ENCODE measurements at regions not wholly inside any gene's neighbourhood (a gene's known extent, or its start where the extent isn't known, plus 50 kb on each side); places are given as distances from the start of the nearest gene placed in this dataset.

DNA sequence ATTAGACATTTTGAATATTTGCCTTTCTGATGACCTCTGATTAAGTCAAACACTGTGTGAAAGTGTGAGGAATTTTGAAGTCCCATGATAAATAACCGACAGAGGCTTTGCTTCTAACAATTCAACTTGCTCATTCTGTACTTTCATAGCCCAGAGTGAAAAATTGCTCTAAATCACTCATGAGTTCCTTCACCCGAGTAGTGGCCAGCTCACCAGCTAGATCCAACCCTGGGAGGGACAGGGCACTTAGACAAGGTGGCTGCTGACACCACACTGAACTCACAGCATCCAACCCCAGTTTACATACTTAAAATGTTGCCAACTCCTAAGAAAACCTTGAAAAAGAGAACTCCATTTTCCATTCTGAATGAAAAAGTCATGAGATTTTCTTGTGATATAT is 80.0 kb upstream of the LYZL1 start:
- no peak for DNase-seq (ENCODE audit: low spot score)
- no peaks in the 10 kb centered on the region for H3K36me3 ChIP-seq (ENCODE audit: insufficient read depth, low read length, poor library complexity, severe bottlenecking)
- H3K9me3 ChIP-seq (ENCODE audit: low read depth, low read length, poor library complexity, severe bottlenecking), result peaks cover 11% of the 10 kb centered on the region
- no peak overlapping the region for H3K27ac ChIP-seq (ENCODE audit: low read depth, low read length, poor library complexity, severe bottlenecking)
- no peak for TF ChIP-seq EZH2 (IDR thresholded peaks at IDR 0.05; ENCODE audit: borderline replicate concordance, low read depth, low read length, poor library complexity, severe bottlenecking)
- TF ChIP-seq, protein P1, sequence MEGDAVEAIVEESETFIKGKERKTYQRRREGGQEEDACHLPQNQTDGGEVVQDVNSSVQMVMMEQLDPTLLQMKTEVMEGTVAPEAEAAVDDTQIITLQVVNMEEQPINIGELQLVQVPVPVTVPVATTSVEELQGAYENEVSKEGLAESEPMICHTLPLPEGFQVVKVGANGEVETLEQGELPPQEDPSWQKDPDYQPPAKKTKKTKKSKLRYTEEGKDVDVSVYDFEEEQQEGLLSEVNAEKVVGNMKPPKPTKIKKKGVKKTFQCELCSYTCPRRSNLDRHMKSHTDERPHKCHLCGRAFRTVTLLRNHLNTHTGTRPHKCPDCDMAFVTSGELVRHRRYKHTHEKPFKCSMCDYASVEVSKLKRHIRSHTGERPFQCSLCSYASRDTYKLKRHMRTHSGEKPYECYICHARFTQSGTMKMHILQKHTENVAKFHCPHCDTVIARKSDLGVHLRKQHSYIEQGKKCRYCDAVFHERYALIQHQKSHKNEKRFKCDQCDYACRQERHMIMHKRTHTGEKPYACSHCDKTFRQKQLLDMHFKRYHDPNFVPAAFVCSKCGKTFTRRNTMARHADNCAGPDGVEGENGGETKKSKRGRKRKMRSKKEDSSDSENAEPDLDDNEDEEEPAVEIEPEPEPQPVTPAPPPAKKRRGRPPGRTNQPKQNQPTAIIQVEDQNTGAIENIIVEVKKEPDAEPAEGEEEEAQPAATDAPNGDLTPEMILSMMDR (conservative IDR thresholded peaks at IDR 0.05; ENCODE audit: low read depth, low read length), result no peak
- ChIA-PET POLR2A (ENCODE audit: low non-redundant PET) (no interaction called here), CTCF (no interaction called here)
- peaks cover 11% of the 10 kb centered on the region for H3K4me1 ChIP-seq (ENCODE audit: insufficient read depth, low read length, poor library complexity, severe bottlenecking)
- no TSS peak for BruUV-seq (replicated peaks)
- intact Hi-C loops (cut with micrococcal nuclease; ENCODE audit: unreplicated experiment), result no loop called here
- no peaks in the 10 kb centered on the region for H3K27me3 ChIP-seq (replicated peaks; ENCODE audit: insufficient read depth, low read depth, low read length, poor library complexity)
- H3K4me3 ChIP-seq (ENCODE audit: low read depth, low read length, poor library complexity, severe bottlenecking), result no peak overlapping the region

DNA sequence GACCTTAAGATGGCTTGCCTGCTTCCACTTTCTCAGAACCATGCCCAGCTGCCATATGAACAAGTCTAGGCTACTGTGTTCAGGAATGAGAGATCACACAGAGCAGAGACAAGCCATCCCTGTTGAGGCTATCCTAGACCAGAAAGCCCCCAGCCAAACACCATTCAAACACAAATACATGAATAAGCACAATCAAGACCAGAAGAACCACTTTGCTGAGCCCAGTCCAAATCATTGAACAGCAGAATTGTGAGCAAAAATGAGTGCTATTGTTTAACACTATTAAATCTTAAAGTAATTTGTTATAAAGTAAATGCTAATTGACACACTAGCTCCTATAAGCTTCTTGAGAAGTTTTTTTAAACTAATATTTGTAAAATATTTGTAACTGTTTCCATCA is 79.0 kb upstream of the LYZL1 start:
- TF ChIP-seq, protein P1 (conservative IDR thresholded peaks at IDR 0.05; ENCODE audit: low read depth, low read length), result no peak
- no peak for TF ChIP-seq EZH2 (IDR thresholded peaks at IDR 0.05; ENCODE audit: borderline replicate concordance, low read depth, low read length, poor library complexity, severe bottlenecking)
- H3K9me3 ChIP-seq (ENCODE audit: low read depth, low read length, poor library complexity, severe bottlenecking), result peaks cover 11% of the 10 kb centered on the region
- DNase-seq (ENCODE audit: low spot score), result no peak
- peaks cover 1% of the 10 kb centered on the region for H3K4me1 ChIP-seq (ENCODE audit: insufficient read depth, low read length, poor library complexity, severe bottlenecking)
- CTCF ChIA-PET, result no interaction called here
- BruUV-seq (replicated peaks), result no TSS peak
- H3K27me3 ChIP-seq (replicated peaks; ENCODE audit: insufficient read depth, low read depth, low read length, poor library complexity), result no peaks in the 10 kb centered on the region
- intact Hi-C loops (cut with micrococcal nuclease; ENCODE audit: unreplicated experiment), result no loop called here
- H3K4me3 ChIP-seq (ENCODE audit: low read depth, low read length, poor library complexity, severe bottlenecking), result no peak overlapping the region
- POLR2A ChIA-PET (ENCODE audit: low non-redundant PET), result no interaction called here
- no peak overlapping the region for H3K27ac ChIP-seq (ENCODE audit: low read depth, low read length, poor library complexity, severe bottlenecking)
- no peaks in the 10 kb centered on the region for H3K36me3 ChIP-seq (ENCODE audit: insufficient read depth, low read length, poor library complexity, severe bottlenecking)

DNA sequence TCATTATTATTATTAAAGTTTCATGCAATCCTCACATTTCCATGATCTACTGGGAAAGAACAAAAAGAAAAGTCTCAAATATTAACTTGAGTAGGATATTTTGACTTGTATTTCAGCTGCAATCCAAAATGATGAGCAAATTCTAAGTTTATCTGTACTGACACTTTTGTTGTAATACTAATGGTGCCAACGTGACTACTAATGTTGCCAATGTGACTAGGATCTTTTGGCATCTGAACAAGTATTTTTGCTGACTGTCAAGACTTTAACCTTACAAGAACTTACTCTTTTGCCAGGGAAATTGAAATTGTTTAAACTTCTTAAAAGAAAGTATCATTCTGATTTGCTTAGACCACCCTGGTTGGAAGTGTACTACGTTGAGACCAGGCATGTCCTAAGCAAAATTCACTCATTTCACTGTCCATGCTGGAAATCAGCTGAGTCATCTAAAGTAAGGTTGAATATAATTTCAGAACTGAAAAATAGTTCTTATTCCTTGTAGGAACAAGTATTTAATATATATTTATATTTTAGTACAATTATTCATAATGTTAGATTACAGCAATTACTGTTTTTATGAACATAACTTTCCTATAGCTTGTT is 78.5 kb upstream of the LYZL1 start:
- peaks cover 11% of the 10 kb centered on the region for H3K9me3 ChIP-seq (ENCODE audit: low read depth, low read length, poor library complexity, severe bottlenecking)
- no peaks in the 10 kb centered on the region for H3K36me3 ChIP-seq (ENCODE audit: insufficient read depth, low read length, poor library complexity, severe bottlenecking)
- TF ChIP-seq, protein P1 (conservative IDR thresholded peaks at IDR 0.05; ENCODE audit: low read depth, low read length), result no peak
- no peak for TF ChIP-seq EZH2 (IDR thresholded peaks at IDR 0.05; ENCODE audit: borderline replicate concordance, low read depth, low read length, poor library complexity, severe bottlenecking)
- H3K27ac ChIP-seq (ENCODE audit: low read depth, low read length, poor library complexity, severe bottlenecking), result no peak overlapping the region
- BruUV-seq (replicated peaks), result no TSS peak
- ChIA-PET POLR2A (ENCODE audit: low non-redundant PET) (no interaction called here), CTCF (no interaction called here)
- H3K4me3 ChIP-seq (ENCODE audit: low read depth, low read length, poor library complexity, severe bottlenecking), result no peak overlapping the region
- H3K27me3 ChIP-seq (replicated peaks; ENCODE audit: insufficient read depth, low read depth, low read length, poor library complexity), result no peaks in the 10 kb centered on the region
- no peak for DNase-seq (ENCODE audit: low spot score)
- intact Hi-C loops (cut with micrococcal nuclease; ENCODE audit: unreplicated experiment), result no loop called here
- H3K4me1 ChIP-seq (ENCODE audit: insufficient read depth, low read length, poor library complexity, severe bottlenecking), result no peaks in the 10 kb centered on the region

Data from A673 (cell line).